NCI-H1092 (cell line): ENCODE measurements at regions not wholly inside any gene's neighbourhood (a gene's known extent, or its start where the extent isn't known, plus 50 kb on each side); places are given as distances from the start of the nearest gene placed in this dataset.

Experiments
- DNase-seq: peaks from one replicate; lab custom pipeline; 2025; lab: John Stamatoyannopoulos, UW

GRCh38 chr1:117678246-117678977, 72.6 kb downstream of the TENT5C start:
- no peak for DNase-seq

GRCh38 chr1:117679299-117679698, 73.5 kb downstream of the TENT5C start:
- DNase-seq = no peak

- DNase-seq = no peak
Observed at GRCh38 chr1:117679868-117680267, 74.0 kb downstream of the TENT5C start.

DNA sequence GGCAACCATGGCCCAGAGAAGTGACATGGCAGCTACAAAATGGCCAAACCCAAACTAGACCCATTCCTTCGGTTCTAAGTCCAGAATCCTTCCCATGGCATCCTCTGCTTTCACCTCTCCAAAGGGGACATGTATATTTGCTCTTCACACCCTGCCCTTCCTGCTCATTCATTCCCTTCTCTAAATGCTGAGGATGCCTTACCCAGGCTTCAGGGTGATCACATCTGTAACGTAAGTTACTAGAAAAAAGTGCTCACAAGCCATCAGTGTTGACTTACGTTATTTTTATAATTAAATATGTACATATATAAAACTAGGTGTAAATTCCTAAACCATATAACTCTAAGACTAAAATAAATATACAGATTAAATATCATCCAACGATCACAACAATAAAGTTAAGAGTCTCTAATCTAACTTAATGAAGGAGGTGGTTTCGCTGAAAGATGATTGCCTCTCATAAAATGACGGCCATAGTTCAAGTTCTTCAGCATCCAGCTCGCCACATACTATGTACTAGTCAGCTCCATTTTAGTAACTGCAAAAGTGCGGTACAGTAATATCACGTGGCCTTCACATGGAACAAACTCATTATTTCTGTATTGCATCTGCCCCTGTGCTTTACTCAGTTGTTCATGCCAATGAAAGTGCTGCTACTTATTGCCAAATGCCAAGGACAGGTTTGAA, 74.6 kb downstream of the TENT5C start:
- no peak for DNase-seq

GRCh38 chr1:117681093-117681900, 75.4 kb downstream of the TENT5C start:
- DNase-seq = no peak

GRCh38 chr1:117681901-117682250, 76.0 kb downstream of the TENT5C start:
- DNase-seq = no peak

GRCh38 chr1:117682372-117682771, 76.5 kb downstream of the TENT5C start:
- no peak for DNase-seq

DNA sequence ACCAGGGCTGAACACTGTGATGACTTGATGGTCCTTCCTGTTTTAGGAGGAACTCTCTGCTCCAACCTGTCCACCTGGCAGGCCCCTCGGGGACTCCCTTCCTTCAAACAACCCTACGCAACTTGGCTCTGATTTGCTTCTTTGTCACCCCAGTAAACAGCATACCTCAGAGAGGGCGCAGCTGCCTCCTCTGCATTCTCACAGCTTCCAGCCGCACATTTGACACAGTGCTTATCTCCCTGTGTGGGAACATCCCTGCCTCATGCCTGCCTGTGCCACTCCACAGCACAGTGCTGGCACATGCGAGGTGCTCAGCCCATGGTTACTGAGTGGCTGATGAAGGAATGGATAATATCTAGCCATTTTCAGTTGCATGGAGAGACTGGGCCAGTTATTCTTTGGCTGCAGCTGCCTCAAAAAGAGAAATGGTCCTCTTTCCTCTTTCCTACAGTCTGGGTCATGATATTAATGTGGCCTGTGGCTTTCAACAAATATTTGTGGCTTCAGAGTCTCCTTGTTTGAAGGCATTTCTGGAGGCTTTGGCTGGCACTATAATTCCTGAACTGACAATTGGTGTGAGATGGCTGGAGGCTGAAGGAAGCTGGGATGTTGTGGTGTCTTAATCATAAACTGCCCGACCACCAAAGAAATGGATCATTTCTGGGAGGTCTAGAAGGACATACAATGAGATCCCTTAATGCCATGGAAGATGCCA, 77.9 kb downstream of the TENT5C start:
- DNase-seq = no peak

DNA sequence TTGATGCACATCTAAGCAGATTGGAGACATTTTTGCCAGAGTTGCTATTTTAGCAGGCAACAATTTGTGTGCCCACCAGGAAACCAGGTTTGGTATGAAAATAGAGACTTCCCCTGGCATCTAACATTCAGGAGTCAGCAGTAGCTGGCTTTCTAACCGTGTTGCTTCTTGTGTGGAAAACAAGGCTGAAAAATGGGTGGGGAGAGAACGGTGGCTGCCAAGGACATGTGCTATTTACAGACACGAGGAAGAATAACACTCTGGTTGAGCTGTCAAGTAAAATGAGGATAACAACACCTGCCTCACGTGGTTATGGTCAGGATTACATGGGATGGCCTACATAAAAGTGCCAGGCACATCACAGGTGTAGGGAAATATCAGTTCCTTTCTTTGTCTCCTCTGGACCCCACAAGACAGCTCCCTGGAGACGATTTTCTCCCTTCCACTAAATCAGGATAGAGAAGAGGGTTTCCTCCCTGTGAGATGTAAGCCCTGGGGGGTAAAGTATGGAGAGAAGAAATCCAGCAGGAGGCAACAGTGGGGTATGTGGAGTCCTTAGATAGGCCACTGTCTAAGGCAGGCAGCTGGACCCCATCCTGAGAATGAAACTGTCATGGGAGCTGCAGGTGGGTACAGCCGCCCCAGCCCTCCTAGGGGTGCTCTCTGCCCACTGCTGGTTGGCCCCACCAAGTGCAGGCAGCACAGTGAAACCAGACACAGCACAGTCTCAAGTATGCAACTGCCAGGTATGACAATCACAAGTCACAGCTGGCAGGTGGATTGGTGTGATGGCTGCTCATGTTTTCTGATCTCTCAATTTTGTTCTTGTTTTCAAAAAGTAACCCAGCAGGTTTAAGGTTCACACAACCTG, 80.3 kb downstream of the TENT5C start:
- no peak for DNase-seq

DNA sequence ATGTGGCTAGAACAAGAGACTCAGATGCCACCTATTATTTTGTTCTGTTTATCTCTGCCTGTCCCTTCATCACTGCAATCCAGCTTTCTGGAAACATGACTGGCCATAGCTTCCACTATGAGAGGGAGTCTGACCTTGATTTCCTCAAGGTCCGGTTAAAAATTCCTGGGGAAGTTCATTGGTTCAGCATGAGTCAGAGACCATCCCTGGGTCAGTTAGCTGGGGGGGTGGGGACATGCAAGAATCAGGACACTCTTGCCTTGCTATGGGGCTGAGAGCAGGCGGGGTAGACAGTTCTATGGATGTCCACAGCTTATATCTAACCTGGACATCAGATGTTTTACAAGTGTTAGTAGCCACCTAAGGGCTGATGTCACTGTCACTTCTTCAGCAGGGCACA, 81.1 kb downstream of the TENT5C start:
- DNase-seq = no peak

GRCh38 chr1:117689997-117690625, 84.3 kb downstream of the TENT5C start:
- no peak for DNase-seq

GRCh38 chr1:117691942-117692341, 86.1 kb downstream of the TENT5C start:
- no peak for DNase-seq

- no peak for DNase-seq
Observed at GRCh38 chr1:117694543-117694942, 88.7 kb downstream of the TENT5C start.

GRCh38 chr1:117695796-117696490, 90.1 kb downstream of the TENT5C start:
- no peak for DNase-seq

DNA sequence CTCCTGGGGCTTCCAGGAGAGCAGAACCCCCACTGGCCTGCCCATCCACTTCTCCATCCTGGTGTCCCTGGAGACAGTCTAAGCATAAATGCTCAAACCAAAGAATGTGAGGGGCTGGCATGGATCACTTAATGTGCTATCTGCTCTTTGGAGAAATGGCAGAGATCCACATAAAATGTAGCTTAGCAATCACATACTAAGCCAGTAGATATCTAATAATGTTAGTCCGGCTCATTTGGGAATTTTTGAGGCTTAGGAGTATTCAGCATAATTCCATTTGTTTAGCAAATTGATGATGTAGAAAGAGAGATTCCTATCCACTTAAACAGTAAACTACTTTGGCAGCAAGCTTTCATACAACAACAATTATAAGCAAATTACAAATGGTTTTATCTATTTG, 90.7 kb downstream of the TENT5C start:
- no peak for DNase-seq

DNA sequence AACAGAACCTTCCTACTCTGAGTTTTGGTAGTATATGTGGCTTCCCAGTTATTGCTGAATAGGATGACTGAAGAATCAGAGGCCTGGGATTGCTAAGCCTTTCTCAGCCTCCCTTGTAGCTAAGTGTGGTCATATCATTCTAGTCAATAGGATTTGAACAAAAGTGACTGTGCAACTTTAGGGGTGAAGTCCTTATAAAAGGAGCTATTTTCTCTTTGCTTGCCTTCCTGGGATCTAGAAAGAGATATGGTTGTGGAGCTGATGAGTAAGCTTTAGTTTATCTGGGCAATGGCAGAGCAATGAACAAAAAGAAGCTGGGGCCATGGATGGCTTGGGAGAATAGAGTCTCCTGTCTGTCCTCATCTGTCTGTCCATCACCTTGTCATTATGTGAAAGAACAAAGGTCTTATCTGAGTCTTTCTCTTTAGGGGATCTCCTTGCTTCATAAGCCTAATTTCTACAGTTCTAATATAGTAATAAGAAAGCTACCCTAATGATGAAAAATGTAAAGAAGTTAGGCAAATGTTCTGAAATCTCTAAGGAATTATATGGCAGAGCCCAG, 91.5 kb downstream of the TENT5C start:
- DNase-seq = no peak

DNA sequence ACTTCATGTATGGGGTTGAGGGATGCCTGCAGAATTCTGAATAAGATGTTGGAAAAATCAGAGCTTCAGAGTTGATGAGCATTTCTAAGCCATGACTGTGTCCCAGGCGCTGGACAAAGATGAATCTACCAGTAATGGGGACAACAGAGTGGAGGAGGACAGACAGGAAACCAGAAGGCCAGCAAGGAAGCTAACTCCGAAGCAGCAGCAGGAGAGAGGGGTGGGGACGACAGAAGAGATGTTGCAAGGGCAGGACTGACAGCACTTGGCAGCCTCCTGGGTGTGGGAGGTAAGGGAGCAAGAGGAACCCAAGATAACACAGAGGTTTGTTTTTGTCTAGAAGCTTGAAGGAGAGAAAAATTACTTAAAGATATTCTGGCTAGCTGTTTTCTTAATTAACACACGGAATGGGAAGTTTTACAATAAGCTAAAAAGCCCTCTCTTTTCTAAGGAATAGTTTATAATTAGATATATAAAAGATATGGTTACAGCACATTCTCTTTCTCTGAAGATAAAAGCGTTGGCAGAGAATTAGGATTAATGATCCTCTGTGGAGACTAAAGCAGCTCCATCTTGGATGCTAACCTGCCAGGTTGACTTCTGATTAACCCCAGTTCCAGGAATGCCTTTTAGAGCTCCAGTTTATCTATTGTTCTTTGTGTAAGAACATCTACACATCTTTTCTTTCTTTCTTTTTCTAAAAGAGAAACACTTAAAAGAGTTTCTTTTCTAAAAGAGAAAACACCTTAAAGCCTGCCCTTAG, 92.7 kb downstream of the TENT5C start:
- no peak for DNase-seq

DNA sequence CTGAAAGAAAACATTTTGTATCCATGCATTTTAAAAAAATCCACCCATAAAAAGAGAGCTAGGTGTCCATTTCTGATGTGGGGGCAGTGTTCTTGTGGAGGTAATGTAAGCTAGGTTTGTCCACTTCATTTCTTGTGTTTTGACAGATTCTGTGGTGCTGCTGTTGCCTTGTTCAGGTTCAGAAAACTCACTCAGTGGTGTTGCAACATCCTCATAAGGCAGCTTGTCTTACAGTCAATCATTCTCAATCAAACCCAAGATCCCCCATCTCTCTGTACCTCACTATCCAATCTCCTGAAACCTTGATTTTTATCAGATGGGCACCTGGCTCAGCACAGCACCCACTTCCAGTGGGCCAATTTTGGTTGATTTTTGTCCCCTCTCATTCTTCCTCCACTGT, 94.1 kb downstream of the TENT5C start:
- DNase-seq = no peak

GRCh38 chr1:117702654-117703053, 96.8 kb downstream of the TENT5C start:
- no peak for DNase-seq
